Mucosa of descending colon (tissue), 3 donors: ENCODE measurements at regions not wholly inside any gene's neighbourhood (a gene's known extent, or its start where the extent isn't known, plus 50 kb on each side); places are given as distances from the start of the nearest gene placed in this dataset.

Experiments
- ATAC-seq: fragments of 200-7000 bp; cut with Tn5 transposase; one replicate; pipeline ENCODE4 v1.9.1; 2020; ENCODE audit warnings: mild to moderate bottlenecking, moderate library complexity
- DNase-seq, 3 donors: peaks; one replicate each; pipeline ENCODE4 v3.0.0-alpha.2; 2020
- H3K36me3 ChIP-seq: fragments of 200-600 bp; one replicate; pipeline ENCODE4 v1.8.0; 2021; ENCODE audit warnings: low read depth, mild to moderate bottlenecking
- H3K4me1 ChIP-seq: fragments of 200-600 bp; one replicate; pipeline ENCODE4 v1.8.0; 2021; ENCODE audit warnings: low read depth, mild to moderate bottlenecking
- H3K4me3 ChIP-seq: fragments of 200-600 bp; one replicate; pipeline ENCODE4 v1.8.0; 2021; ENCODE audit warnings: mild to moderate bottlenecking
- H3K9me3 ChIP-seq: fragments of 200-600 bp; one replicate; pipeline ENCODE4 v1.8.0; 2021; ENCODE audit warnings: mild to moderate bottlenecking
- intact Hi-C, 2 donors: fragments of 100-400 bp; cut with DNase I in 1 of 2; cut with micrococcal nuclease in 1 of 2; formaldehyde crosslinking; loops; one replicate each; pipeline versions ENCODE4 v1.11.0 to v1.11.1; 2022; cut with DNase I, micrococcal nuclease
- TF ChIP-seq, protein P1 (sequence below): fragments of 200-600 bp; IDR thresholded peaks from one replicate; pipeline ENCODE4 v1.8.0; 2022; ENCODE audit warnings: antibody characterized with exemption, mild to moderate bottlenecking
- donor health status: DM: no; HTN: no; CAD: no; lungs with moderate emphysema.
- donor health status: DM: no; HTN: no; CAD: no.
- donor health status: DM: no; HTN: yes; CAD: no.

DNA sequence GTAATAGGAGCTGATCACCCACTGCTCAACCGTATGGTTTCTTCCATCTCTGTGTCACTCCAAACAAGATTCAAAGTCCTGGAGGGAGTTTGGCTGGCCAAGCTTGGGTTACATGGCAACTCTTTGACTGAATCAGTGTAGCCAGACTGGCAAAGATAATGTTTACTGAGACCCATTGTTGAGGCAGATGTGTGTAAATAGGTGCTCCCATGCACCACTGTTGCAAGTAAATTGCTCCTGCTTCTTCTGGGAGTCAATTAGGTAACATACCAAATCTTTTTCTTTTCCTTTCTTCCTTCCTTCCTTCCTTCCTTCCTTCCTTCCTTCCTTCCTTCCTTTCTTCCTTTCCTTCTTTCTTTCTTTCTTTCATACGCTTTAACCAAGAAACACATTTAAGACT, 86.3 kb upstream of the DHX40 start:
- no peak for ATAC-seq
- intact Hi-C loops, result no loop called here

DNA sequence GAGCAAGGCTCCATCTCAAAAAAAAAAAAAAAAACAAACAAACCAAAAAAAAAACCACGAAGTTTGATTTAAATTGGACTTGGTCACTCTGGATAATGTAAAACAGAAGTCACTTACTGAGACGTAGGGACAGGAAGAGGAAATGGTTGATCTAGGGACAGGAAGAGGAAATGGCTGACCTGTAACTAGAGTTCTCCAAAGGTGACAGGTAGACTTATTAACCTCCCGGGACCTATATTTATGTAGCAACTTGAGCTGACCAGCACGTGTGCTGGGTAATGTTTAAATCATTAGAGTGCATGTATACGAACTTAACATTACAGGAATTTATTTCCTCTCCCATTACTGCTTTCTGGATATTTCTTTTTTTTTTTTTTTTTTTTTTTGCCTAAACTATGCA, 81.5 kb upstream of the DHX40 start:
- Histone ChIP-seq H3K36me3 (no peaks in the 10 kb centered on the region), H3K4me3 (no peak overlapping the region), H3K9me3 (no peaks in the 10 kb centered on the region), H3K4me1 (no peaks in the 10 kb centered on the region)
- TF ChIP-seq, protein P1, sequence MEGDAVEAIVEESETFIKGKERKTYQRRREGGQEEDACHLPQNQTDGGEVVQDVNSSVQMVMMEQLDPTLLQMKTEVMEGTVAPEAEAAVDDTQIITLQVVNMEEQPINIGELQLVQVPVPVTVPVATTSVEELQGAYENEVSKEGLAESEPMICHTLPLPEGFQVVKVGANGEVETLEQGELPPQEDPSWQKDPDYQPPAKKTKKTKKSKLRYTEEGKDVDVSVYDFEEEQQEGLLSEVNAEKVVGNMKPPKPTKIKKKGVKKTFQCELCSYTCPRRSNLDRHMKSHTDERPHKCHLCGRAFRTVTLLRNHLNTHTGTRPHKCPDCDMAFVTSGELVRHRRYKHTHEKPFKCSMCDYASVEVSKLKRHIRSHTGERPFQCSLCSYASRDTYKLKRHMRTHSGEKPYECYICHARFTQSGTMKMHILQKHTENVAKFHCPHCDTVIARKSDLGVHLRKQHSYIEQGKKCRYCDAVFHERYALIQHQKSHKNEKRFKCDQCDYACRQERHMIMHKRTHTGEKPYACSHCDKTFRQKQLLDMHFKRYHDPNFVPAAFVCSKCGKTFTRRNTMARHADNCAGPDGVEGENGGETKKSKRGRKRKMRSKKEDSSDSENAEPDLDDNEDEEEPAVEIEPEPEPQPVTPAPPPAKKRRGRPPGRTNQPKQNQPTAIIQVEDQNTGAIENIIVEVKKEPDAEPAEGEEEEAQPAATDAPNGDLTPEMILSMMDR, result no peak
- intact Hi-C loops, result no loop called here
- ATAC-seq (no peak), DNase-seq (no peak)

More for the DNA sequence above, 86.3 kb upstream of the DHX40 start:
- no peak for DNase-seq
- Histone ChIP-seq H3K36me3 (no peaks in the 10 kb centered on the region), H3K4me3 (no peak overlapping the region), H3K4me1 (no peaks in the 10 kb centered on the region), H3K9me3 (no peaks in the 10 kb centered on the region)
- TF ChIP-seq, protein P1, result no peak

DNA sequence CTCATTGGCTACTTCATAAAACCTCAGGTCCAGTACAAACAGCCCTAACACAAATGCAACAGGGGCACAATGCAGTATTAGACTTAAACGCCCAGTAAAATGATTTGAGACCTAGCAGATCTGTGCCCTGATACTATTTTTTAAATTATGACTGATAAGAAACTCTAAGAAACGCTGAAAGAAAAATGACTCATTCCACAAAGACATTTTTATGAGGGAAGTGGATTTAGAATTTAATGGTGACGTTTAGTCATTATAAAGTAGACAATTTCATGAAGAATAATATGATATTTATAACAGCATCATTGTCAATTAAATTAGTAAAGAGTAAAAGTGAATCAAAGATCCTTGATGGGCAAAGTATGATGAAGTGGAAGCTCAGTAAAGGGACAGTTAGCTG, 80.4 kb upstream of the DHX40 start:
- TF ChIP-seq, protein P1, result no peak
- ATAC-seq (no peak), DNase-seq (no peak)
- Histone ChIP-seq H3K4me1 (no peaks in the 10 kb centered on the region), H3K4me3 (no peak overlapping the region), H3K36me3 (no peaks in the 10 kb centered on the region), H3K9me3 (no peaks in the 10 kb centered on the region)
- intact Hi-C loops, result no loop called here

DNA sequence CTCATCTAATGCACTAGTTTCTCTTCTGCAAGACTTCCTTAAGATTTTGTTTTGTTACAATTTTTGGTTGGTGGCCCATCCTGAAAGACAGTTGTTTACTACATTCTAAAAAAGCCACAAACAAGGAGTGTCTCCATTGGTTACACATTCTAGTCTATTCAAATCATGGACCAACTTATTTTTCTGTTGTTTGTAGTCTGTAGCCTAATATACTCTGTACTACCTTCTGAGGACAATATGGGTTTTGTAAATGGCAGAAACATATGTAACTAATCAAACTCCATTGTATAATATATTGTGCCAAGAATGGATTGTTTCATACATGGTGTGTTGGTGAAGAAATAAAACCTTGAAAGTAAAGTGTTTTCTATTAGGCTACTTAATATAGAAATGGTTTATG, 79.5 kb upstream of the DHX40 start:
- no peak overlapping the region for H3K4me3 ChIP-seq
- H3K9me3 ChIP-seq, result no peaks in the 10 kb centered on the region
- intact Hi-C loops, result no loop called here
- ATAC-seq, result no peak
- TF ChIP-seq, protein P1, result no peak
- no peaks in the 10 kb centered on the region for H3K4me1 ChIP-seq
- DNase-seq, result no peak
- H3K36me3 ChIP-seq, result no peaks in the 10 kb centered on the region

DNA sequence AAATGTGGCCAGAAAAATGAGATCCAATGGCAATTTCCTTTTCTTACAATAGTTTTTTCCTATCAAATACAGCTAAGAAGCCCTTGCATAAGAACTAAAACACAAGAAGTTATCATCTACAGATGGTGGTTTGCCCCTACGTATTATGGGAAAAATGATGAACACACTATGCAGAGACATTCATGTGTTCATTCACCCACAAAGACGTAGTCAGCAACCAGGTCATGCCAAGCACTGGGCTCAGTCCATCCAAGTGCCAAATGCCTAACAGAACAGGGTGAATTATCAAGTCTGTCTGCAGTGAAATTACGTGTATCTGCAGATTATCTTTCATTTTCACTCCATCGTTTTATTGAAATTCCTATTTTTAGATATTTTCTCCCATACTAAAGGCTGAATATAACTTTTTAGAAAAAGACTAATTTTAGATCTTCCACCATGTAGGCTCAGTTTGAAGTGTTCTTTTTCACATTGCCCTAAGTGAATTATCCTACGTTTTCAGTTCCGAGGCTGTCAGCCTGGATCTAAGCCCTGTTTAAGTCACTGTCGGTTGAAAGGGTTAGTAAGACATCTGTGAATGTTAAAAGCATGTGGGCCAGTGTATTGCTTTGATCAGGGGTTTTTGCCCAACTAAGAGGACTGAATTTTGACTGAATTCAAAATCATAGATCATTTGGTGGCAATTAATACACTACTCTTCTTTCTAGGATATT, 78.1 kb upstream of the DHX40 start:
- ATAC-seq, result no peak
- intact Hi-C loops, result no loop called here
- no peak overlapping the region for H3K4me3 ChIP-seq

More for the DNA sequence above, 78.1 kb upstream of the DHX40 start:
- TF ChIP-seq, protein P1, result no peak
- no peak for DNase-seq
- no peaks in the 10 kb centered on the region for H3K36me3 ChIP-seq
- H3K4me1 ChIP-seq, result no peaks in the 10 kb centered on the region
- H3K9me3 ChIP-seq, result no peaks in the 10 kb centered on the region
